Neural cell (in vitro differentiated cells): ENCODE measurements at regions not wholly inside any gene's neighbourhood (a gene's known extent, or its start where the extent isn't known, plus 50 kb on each side); places are given as distances from the start of the nearest gene placed in this dataset.

Source experiments
- H2AFZ ChIP-seq: fragments of 200-600, 300-800 bp; sonication (generic), shearing (Covaris generic); 2 replicates; pipeline ENCODE4 v1.6.0; 2014; ENCODE audit warnings: low read depth, mild to moderate bottlenecking, antibody characterized with exemption, low read length, moderate library complexity
- H3F3A ChIP-seq: fragments of 200-600 bp; shearing (Covaris generic); 2 replicates; pipeline ENCODE4 v1.6.1; 2016; ENCODE audit warnings: mild to moderate bottlenecking, moderate library complexity, mixed read lengths, antibody characterized with exemption, low read length; ENCODE audit not compliant: insufficient read depth, poor library complexity, severe bottlenecking
- H3K27ac ChIP-seq: fragments of 200-600, 300-800 bp; sonication (generic), shearing (Covaris generic); 2 replicates; pipeline ENCODE4 v1.5.1; 2014; ENCODE audit warnings: mild to moderate bottlenecking, low read length, moderate library complexity
- H3K27me3 ChIP-seq: fragments of 300-800, 200-600 bp; sonication (generic), shearing (Covaris generic); 2 replicates; pipeline ENCODE4 v1.6.0; 2014; ENCODE audit warnings: mild to moderate bottlenecking, low read depth, low read length, moderate library complexity; ENCODE audit not compliant: insufficient read depth
- H3K36me3 ChIP-seq: fragments of 300-800, 200-600 bp; sonication (generic), shearing (Covaris generic); 2 replicates; pipeline ENCODE4 v1.5.1; 2014; ENCODE audit warnings: mild to moderate bottlenecking, antibody characterized with exemption, low read length, moderate library complexity; ENCODE audit not compliant: insufficient read depth
- H3K4me2 ChIP-seq: fragments of 300-800, 200-600 bp; sonication (generic), shearing (Covaris generic); 2 replicates; pipeline ENCODE4 v1.6.0; 2014; ENCODE audit warnings: mild to moderate bottlenecking, low read length
- H3K4me3 ChIP-seq: fragments of 300-800, 200-600 bp; sonication (generic), shearing (Covaris generic); 2 replicates; pipeline ENCODE4 v1.5.1; 2014; ENCODE audit warnings: mild to moderate bottlenecking, low read length, moderate library complexity
- H3K79me2 ChIP-seq: fragments of 200-600 bp; shearing (Covaris generic); replicated peaks from 2 replicates; pipeline ENCODE4 v1.6.0; 2014; ENCODE audit warnings: mild to moderate bottlenecking, low read length, moderate library complexity; ENCODE audit not compliant: insufficient read depth
- H3K9ac ChIP-seq: fragments of 300-800, 200-600 bp; sonication (generic), shearing (Covaris generic); 2 replicates; pipeline ENCODE4 v1.6.1; 2016; ENCODE audit warnings: mild to moderate bottlenecking, low read length, mixed read lengths
- H3K9me2 ChIP-seq: fragments of 200-600 bp; shearing (Covaris generic); 2 replicates; pipeline ENCODE4 v1.6.1; 2016; ENCODE audit warnings: mild to moderate bottlenecking, low read length, mixed read lengths; ENCODE audit not compliant: insufficient read depth
- H3K9me3 ChIP-seq: fragments of 200-600, 300-800 bp; sonication (generic), shearing (Covaris generic); 2 replicates; pipeline ENCODE4 v1.6.1; 2016; ENCODE audit warnings: mild to moderate bottlenecking, mixed run types, low read length, moderate library complexity, mixed read lengths
- H4K20me1 ChIP-seq: fragments of 200-600 bp; shearing (Covaris generic); 2 replicates; pipeline ENCODE4 v1.6.1; 2016; ENCODE audit warnings: mild to moderate bottlenecking, mixed run types; ENCODE audit not compliant: insufficient read depth
- CTCF ChIP-seq: fragments of 450-650 bp; IDR thresholded peaks from 2 replicates; pipeline ENCODE4 v1.5.1; 2014; ENCODE audit warnings: antibody characterized with exemption, mild to moderate bottlenecking, moderate library complexity; ENCODE audit not compliant: poor library complexity, severe bottlenecking
- EP300 ChIP-seq: fragments of 450-650 bp; conservative IDR thresholded peaks from 2 replicates; pipeline ENCODE4 v1.6.1; 2014; ENCODE audit warnings: antibody characterized with exemption, mild to moderate bottlenecking, moderate library complexity; ENCODE audit not compliant: poor library complexity, severe bottlenecking
- EZH2 ChIP-seq: fragments of 200-600, 300-800 bp; shearing (Covaris generic), sonication (generic); IDR thresholded peaks from 2 replicates; pipeline ENCODE4 v1.6.1; 2014; ENCODE audit warnings: antibody characterized with exemption, low read length, borderline replicate concordance, mild to moderate bottlenecking; ENCODE audit not compliant: insufficient read depth, poor library complexity, severe bottlenecking
- MXI1 ChIP-seq: fragments of 450-650 bp; conservative IDR thresholded peaks from 2 replicates; pipeline ENCODE4 v1.6.1; 2014; ENCODE audit warnings: antibody characterized with exemption, mild to moderate bottlenecking; ENCODE audit not compliant: poor library complexity, severe bottlenecking
- POLR2AphosphoS5 ChIP-seq: IDR thresholded peaks from 2 replicates; pipeline ENCODE4 v1.6.1; 2012
- RAD21 ChIP-seq: fragments of 450-650 bp; conservative IDR thresholded peaks from 2 replicates; pipeline ENCODE4 v1.6.1; 2014; ENCODE audit warnings: antibody characterized with exemption, mild to moderate bottlenecking, moderate library complexity
- REST ChIP-seq: IDR thresholded peaks from 2 replicates; pipeline ENCODE4 v1.6.1; 2012; ENCODE audit warnings: borderline replicate concordance
- SMC3 ChIP-seq: fragments of 450-650 bp; conservative IDR thresholded peaks from 2 replicates; pipeline ENCODE4 v1.6.1; 2014; ENCODE audit warnings: antibody characterized with exemption, mild to moderate bottlenecking, moderate library complexity; ENCODE audit not compliant: poor library complexity
- TAF1 ChIP-seq: IDR thresholded peaks from 2 replicates; pipeline ENCODE4 v1.6.1; 2012; ENCODE audit warnings: low read depth

DNA sequence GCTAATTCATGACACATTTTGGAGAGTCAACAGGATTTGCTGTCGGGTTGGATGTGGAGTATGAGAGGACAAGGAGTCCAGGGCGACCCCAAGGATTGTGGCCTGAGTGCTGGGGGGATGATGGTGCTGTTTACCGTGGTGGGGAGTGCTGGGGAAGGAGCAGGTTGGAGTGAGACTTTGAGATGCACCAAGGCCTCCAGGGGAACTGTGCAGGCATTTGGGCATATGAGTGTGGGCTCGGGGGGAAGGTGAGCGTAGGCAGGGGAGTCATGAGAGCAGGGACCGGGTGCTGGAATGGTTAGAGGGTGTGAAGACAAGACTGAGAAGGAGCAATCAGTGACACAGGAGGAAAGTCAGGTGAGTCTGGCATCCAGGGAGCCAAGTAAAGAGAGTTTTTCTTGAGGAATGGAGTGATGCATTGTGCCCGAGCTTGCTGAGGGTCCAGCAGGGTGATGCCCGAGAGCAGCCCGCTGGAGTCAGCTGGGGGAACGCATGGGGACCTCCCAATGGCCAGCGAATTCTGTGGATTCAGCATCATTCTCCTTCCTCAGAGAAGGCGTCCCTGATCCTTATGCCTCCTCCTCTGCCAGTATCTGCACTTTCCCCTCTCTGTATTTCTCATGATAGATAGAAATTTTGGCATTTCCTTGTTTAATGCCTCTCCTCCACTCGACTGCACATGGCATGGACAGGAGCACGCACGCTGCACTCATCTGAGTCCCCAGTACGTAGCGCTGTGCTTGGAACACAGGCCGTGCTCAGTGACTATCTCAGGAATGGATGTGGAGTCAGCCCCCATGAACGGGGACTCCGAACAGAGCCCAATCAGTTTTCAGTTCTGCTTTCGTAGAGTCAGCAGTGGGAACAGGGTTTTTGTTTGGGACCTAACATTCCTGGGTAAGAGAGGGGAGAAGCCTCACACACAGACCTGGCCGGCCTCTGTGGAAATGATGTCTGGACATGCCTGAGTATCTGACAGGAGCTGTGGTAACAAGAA lies 52.1 kb upstream of the ETV3 start:
- TF ChIP-seq EZH2 (no peak), SMC3 (no peak), MXI1 (no peak), REST (no peak), EP300 (no peak), CTCF (no peak), POLR2AphosphoS5 (no peak), TAF1 (no peak), RAD21 (no peak)
- Histone ChIP-seq H3K9me2 (no peaks in the 10 kb centered on the region), H4K20me1 (no peaks in the 10 kb centered on the region), H3K9me3 (no peaks in the 10 kb centered on the region), H3K36me3 (no peaks in the 10 kb centered on the region), H3K79me2 (no peaks in the 10 kb centered on the region), H3K4me3 (no peak overlapping the region), H3F3A (no peaks in the 10 kb centered on the region), H2AFZ (no peak overlapping the region), H3K27ac (no peak overlapping the region), H3K27me3 (no peaks in the 10 kb centered on the region), H3K9ac (no peak overlapping the region), H3K4me2 (no peak overlapping the region)

DNA sequence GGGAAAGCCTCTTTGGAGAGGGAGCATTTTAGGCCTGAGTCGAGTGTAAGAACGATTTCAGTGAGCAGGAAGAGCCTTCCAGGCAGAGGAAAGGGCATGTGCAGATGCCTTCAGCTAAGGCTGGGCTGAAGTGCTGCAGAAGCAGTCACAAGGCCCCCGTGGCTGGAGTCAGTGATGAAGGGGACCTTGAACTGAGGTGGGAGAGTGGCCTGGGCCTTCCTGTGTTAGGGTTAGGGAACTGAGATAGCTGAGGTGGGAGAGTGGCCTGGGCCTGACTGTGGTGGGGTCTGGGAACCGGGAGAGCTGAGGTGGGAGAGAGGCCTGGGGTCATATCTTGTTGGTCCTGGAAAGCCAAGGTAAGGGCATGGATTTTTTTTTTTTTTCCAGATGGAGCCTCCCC lies 50.9 kb upstream of the ETV3 start:
- H3K27ac ChIP-seq: no peak overlapping the region
- no peaks in the 10 kb centered on the region for H3K9me3 ChIP-seq
- no peaks in the 10 kb centered on the region for H3K79me2 ChIP-seq
- no peak overlapping the region for H3K9ac ChIP-seq
- H4K20me1 ChIP-seq: no peaks in the 10 kb centered on the region
- no peaks in the 10 kb centered on the region for H3F3A ChIP-seq
- H3K9me2 ChIP-seq: no peaks in the 10 kb centered on the region
- H3K4me3 ChIP-seq: no peak overlapping the region
- no peaks in the 10 kb centered on the region for H3K36me3 ChIP-seq
- TF ChIP-seq CTCF (no peak), SMC3 (no peak), REST (no peak), RAD21 (no peak), EP300 (no peak), EZH2 (no peak), MXI1 (no peak), POLR2AphosphoS5 (no peak), TAF1 (no peak)
- no peaks in the 10 kb centered on the region for H3K27me3 ChIP-seq
- no peak overlapping the region for H2AFZ ChIP-seq
- no peak overlapping the region for H3K4me2 ChIP-seq
